Esophagus squamous epithelium (tissue), 5 donors: ENCODE measurements at regions not wholly inside any gene's neighbourhood (a gene's known extent, or its start where the extent isn't known, plus 50 kb on each side); places are given as distances from the start of the nearest gene placed in this dataset.

ENCODE experiments used
- DNase-seq: peaks from one replicate; lab custom pipeline; 2025; lab: John Stamatoyannopoulos, UW
- H3K27ac ChIP-seq, 4 donors: fragments of 200-600 bp; sonication (generic); one replicate each; pipeline ENCODE4 v1.5.1; 2016 to 2019; ENCODE audit warnings: mild to moderate bottlenecking in 1 of 4
- H3K27me3 ChIP-seq, 4 donors: fragments of 200-600 bp; sonication (generic); 1 replicate in 3 of 4; 2 replicates in 1 of 4; pipeline versions ENCODE4 v1.5.1 to v1.6.0; 2017 to 2021; ENCODE audit warnings: antibody characterized with exemption in 1 of 4
- H3K36me3 ChIP-seq, 3 donors: fragments of 200-600 bp; sonication (generic); one replicate each; pipeline ENCODE4 v1.5.1; 2016 to 2019
- H3K4me1 ChIP-seq, 3 donors: fragments of 200-600 bp; sonication (generic); one replicate each; pipeline ENCODE4 v1.5.1; 2017 to 2019
- H3K4me3 ChIP-seq, 4 donors: fragments of 200-600 bp; sonication (generic); 1 replicate in 3 of 4; 2 replicates in 1 of 4; pipeline ENCODE4 v1.5.1; 2016 to 2019; ENCODE audit warnings: mild to moderate bottlenecking in 2 of 4, moderate library complexity in 1 of 4
- H3K9me3 ChIP-seq, 3 donors: fragments of 200-600 bp; sonication (generic); one replicate each; pipeline ENCODE4 v1.5.1; 2016 to 2019
- CTCF ChIP-seq, 6 experiments: fragments of 450-650 bp in 4 of 6; fragments of 200-600 bp in 2 of 6; sonication (generic) in 2 of 6; IDR thresholded peaks; one replicate each; pipeline ENCODE4 v1.5.1; 2016 to 2019; ENCODE audit warnings: antibody characterized with exemption in 6 of 6, mild to moderate bottlenecking in 4 of 6, moderate library complexity in 4 of 6
- POLR2A ChIP-seq, 4 donors: fragments of 450-650 bp; IDR thresholded peaks; one replicate each; pipeline ENCODE4 v1.6.1; 2017; ENCODE audit warnings: antibody characterized with exemption in 4 of 4, mild to moderate bottlenecking in 4 of 4, moderate library complexity in 3 of 4
- WGBS, 2 donors: methylation state at CpG; one replicate each; pipeline ENCODE4 v1.1.5; 2018; 5-methylcytosine and 5-hydroxymethylcytosine counted together
- intact Hi-C: fragments of 100-400 bp; cut with DNase I; formaldehyde crosslinking; loops from one replicate; pipeline ENCODE4 v1.15.0; 2022
- donor health status: DM: yes; HTN: yes; CAD: no.

- H3K36me3 ChIP-seq: no peaks in the 10 kb centered on the region
- intact Hi-C loops: no loop called here
- H3K4me1 ChIP-seq: no peaks in the 10 kb centered on the region
- peaks cover 0 to 10% (median 0%) of the 10 kb centered on the region in 4 donors for H3K27me3 ChIP-seq
- DNase-seq: no peak
- H3K27ac ChIP-seq: no peak overlapping the region
- no peaks in the 10 kb centered on the region for H3K9me3 ChIP-seq
- H3K4me3 ChIP-seq: no peak overlapping the region
- 89 to 93% methylated on average over 2 of the region's 2 CpGs for WGBS, 2 donors
- TF ChIP-seq CTCF (IDR thresholded peaks at IDR 0.05) (no peak), POLR2A (IDR thresholded peaks at IDR 0.05) (no peak)
Measured at GRCh38 chr21:35484032-35484431, 434.9 kb upstream of the RUNX1 start.

GRCh38 chr21:35482933-35483662, 434.0 kb upstream of the RUNX1 start:
- H3K27me3 ChIP-seq: peaks cover 0 to 9% (median 0%) of the 10 kb centered on the region in 4 donors
- 44 to 51% methylated on average over 3 of the region's 3 CpGs for WGBS, 2 donors
- TF ChIP-seq POLR2A (IDR thresholded peaks at IDR 0.05): no peak
- no peak for DNase-seq
- H3K36me3 ChIP-seq: no peaks in the 10 kb centered on the region
- no peak overlapping the region for H3K4me3 ChIP-seq
- H3K4me1 ChIP-seq: no peaks in the 10 kb centered on the region
- intact Hi-C loops: no loop called here
- H3K9me3 ChIP-seq: no peaks in the 10 kb centered on the region
- no peak overlapping the region for H3K27ac ChIP-seq

- intact Hi-C loops: no loop called here
- no peaks in the 10 kb centered on the region for H3K4me1 ChIP-seq
- no peak for DNase-seq
- TF ChIP-seq POLR2A (IDR thresholded peaks at IDR 0.05): no peak
- TF ChIP-seq CTCF (IDR thresholded peaks at IDR 0.05): no peak
- 56 to 63% methylated on average over 2 of the region's 2 CpGs for WGBS, 2 donors
- no peak overlapping the region for H3K4me3 ChIP-seq
- H3K27ac ChIP-seq: no peak overlapping the region
- no peaks in the 10 kb centered on the region for H3K36me3 ChIP-seq
- no peaks in the 10 kb centered on the region for H3K9me3 ChIP-seq
- H3K27me3 ChIP-seq: peaks cover 0 to 9% (median 0%) of the 10 kb centered on the region in 4 donors
Measured at GRCh38 chr21:35482096-35482495, 433.0 kb upstream of the RUNX1 start.

GRCh38 chr21:35481005-35481404, 431.9 kb upstream of the RUNX1 start:
- peaks cover 0 to 9% (median 0%) of the 10 kb centered on the region in 4 donors for H3K27me3 ChIP-seq
- TF ChIP-seq POLR2A (IDR thresholded peaks at IDR 0.05) (no peak), CTCF (IDR thresholded peaks at IDR 0.05) (no peak)
- H3K27ac ChIP-seq: no peak overlapping the region
- no peak for DNase-seq
- H3K9me3 ChIP-seq: no peaks in the 10 kb centered on the region
- no peak overlapping the region for H3K4me3 ChIP-seq
- no peaks in the 10 kb centered on the region for H3K36me3 ChIP-seq
- 82 to 92% methylated on average over 5 of the region's 6 CpGs for WGBS, 2 donors
- H3K4me1 ChIP-seq: peaks cover 0 to 8% (median 0%) of the 10 kb centered on the region in 3 donors
- intact Hi-C loops: no loop called here

- Histone ChIP-seq H3K9me3 (no peaks in the 10 kb centered on the region), H3K36me3 (no peaks in the 10 kb centered on the region), H3K4me3 (no peak overlapping the region), H3K4me1 (peaks cover 0 to 13% (median 0%) of the 10 kb centered on the region in 3 donors), H3K27ac (no peak overlapping the region), H3K27me3 (peaks cover 0 to 9% (median 0%) of the 10 kb centered on the region in 4 donors)
- no peak for TF ChIP-seq CTCF (IDR thresholded peaks at IDR 0.05)
- no peak for TF ChIP-seq POLR2A (IDR thresholded peaks at IDR 0.05)
- WGBS, 2 donors: 58 to 93% methylated on average over 1 of the region's 1 CpG
- intact Hi-C loops: no loop called here
- DNase-seq: no peak
Measured at GRCh38 chr21:35479529-35479928, 430.4 kb upstream of the RUNX1 start.
